ENCODE measurements at regions not wholly inside any gene's neighbourhood (a gene's known extent, or its start where the extent isn't known, plus 50 kb on each side); places are given as distances from the start of the nearest gene placed in this dataset.
A peak's percentile ranks its signal among the peaks of the same experiment; 100 is the strongest.
"Not testable (repeated sequence)": the region's sequence is repeated elsewhere in the genome, so short reads cannot be mapped to it uniquely, and the experiment has no call there.

DNA sequence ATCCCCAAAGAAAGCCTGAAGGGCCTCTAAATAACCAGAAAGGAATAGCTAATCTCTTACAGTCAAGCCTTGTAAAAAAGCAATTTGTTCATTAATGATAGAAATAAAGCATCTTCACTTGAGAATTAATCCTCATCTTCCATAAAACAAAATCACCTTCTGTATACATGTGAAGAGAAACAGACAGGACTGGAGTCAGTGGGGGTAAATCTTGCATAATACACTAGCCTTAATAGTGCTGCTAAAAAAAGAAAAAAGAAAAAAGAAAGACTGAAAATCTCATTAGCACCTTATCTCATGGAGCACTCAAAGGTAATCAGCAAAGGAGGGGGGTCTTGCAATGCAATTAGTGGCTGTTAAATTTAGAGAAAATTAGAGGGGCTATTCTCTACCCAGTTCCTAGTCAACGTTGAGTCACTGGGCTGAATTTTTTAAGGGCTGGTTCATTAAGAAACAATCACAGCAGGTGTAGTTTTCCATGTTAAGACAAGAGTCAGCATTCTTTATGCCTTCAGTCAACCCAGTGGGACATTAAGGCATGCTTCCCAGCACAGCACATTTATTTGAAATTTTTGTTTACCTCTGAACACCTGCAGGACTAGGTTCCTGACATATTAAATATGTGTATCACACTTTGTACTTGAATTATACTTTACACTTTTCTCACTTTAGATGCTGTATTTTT lies 1455.7 kb upstream of the CELF2 start:
- TF ChIP-seq, protein P1, sequence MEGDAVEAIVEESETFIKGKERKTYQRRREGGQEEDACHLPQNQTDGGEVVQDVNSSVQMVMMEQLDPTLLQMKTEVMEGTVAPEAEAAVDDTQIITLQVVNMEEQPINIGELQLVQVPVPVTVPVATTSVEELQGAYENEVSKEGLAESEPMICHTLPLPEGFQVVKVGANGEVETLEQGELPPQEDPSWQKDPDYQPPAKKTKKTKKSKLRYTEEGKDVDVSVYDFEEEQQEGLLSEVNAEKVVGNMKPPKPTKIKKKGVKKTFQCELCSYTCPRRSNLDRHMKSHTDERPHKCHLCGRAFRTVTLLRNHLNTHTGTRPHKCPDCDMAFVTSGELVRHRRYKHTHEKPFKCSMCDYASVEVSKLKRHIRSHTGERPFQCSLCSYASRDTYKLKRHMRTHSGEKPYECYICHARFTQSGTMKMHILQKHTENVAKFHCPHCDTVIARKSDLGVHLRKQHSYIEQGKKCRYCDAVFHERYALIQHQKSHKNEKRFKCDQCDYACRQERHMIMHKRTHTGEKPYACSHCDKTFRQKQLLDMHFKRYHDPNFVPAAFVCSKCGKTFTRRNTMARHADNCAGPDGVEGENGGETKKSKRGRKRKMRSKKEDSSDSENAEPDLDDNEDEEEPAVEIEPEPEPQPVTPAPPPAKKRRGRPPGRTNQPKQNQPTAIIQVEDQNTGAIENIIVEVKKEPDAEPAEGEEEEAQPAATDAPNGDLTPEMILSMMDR (IDR thresholded peaks at IDR 0.05; ENCODE audit: low read length, missing control alignments): no peak
- no peak for DNase-seq (ENCODE audit: low read depth)
- no peak overlapping the region for H3K4me3 ChIP-seq (replicated peaks; ENCODE audit: low read depth, low read length)

DNA sequence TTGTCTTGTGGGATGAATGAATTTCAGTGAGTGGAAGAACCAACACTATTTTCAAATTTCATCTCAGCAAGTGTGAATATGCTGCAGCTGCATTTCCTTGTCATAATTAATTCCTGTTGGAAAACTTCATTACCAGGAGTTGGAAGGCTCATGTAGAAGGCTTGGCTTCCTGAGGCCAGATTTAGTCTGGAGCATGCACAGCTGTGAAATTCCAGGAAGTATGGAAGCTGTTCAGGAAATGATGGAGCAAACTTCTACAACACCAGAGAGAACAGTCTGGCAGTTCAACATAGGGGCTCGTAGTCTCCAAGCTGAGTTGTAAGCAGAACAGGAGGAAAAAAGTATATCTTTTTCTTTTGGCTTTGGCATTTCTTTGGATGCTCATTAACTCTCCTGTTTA lies 1439.9 kb upstream of the CELF2 start:
- TF ChIP-seq, protein P1 (IDR thresholded peaks at IDR 0.05; ENCODE audit: low read length, missing control alignments): no peak
- DNase-seq (ENCODE audit: low read depth): no peak
- H3K4me3 ChIP-seq (replicated peaks; ENCODE audit: low read depth, low read length): no peak overlapping the region

DNA sequence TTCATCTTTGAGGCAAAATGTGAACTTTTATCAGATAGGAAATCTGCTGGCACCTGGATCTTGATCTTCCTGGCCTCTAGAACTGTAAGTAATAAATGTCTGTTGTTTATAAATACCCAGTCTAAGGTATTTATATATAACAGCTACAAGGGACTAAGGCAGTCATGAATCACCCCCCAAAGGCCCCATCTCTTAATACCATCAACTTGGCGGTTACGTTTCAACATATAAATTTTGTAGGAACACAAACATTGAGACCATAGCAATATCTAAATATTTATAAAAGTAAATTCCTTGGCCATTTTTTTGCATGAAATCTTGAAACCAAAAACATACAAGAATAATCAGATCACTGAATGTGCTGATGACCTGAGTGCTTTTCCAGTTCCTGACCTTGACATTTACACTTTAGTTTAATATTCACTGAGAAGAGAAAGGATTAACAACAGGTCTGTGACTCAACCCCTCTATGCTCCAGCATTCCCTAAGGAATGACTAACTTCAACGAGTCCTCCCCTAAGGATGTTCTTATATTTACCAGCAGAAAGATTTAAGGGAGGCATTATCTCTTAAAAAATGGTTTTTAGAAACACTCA lies 1438.5 kb upstream of the CELF2 start:
- TF ChIP-seq, protein P1 (IDR thresholded peaks at IDR 0.05; ENCODE audit: low read length, missing control alignments): no peak
- no peak overlapping the region for H3K4me3 ChIP-seq (replicated peaks; ENCODE audit: low read depth, low read length)
- DNase-seq (ENCODE audit: low read depth): no peak

DNA sequence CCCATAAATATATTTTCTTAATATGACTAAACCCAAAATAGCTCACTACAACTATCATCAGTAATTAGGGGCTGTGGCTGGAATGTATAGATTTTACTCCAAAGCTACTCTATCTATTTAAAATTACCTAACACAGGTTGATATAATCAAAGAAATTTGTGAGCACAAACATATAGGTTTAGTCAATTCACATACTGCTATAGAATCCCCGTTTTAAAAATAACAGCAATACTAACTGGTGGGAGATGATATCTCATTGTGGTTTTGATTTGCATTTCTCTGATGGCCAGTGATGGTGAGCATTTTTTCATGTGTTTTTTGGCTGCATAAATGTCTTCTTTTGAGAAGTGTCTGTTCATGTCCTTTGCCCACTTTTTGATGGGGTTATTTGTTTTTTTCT lies 1434.9 kb upstream of the CELF2 start:
- DNase-seq (ENCODE audit: low read depth); H3K4me3 ChIP-seq (replicated peaks; ENCODE audit: low read depth, low read length): not testable (repeated sequence)

DNA sequence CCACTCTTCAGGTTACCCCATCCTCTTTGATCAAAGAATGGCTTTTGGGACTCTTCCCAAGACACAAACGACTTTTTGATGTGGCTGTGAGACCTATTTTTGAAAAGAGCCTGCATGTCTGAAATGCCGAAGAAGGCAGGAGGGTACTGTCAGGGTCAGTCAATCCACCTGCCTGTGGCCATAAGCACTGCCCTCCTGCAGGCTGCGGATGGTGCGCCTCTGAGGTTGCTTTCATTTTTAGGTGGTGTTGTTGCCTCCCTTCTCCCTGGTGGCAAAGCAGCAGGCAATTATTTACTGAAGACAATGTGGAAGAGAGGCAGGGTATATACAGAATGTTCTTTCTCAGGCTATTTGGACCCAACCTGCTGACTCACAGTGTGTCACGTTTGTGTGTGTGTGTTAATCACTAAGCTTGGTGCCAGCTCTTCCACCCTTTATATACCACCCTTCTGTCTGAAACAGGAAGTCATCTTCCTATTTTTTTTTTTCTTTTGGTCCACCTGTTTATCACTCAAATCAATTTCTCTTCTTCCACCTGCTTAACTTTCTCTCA lies 1421.2 kb upstream of the CELF2 start:
- H3K4me3 ChIP-seq (replicated peaks; ENCODE audit: low read depth, low read length): no peak overlapping the region
- TF ChIP-seq, protein P1 (IDR thresholded peaks at IDR 0.05; ENCODE audit: low read length, missing control alignments): no peak
- DNase-seq (ENCODE audit: low read depth): peak; percentile 8

DNA sequence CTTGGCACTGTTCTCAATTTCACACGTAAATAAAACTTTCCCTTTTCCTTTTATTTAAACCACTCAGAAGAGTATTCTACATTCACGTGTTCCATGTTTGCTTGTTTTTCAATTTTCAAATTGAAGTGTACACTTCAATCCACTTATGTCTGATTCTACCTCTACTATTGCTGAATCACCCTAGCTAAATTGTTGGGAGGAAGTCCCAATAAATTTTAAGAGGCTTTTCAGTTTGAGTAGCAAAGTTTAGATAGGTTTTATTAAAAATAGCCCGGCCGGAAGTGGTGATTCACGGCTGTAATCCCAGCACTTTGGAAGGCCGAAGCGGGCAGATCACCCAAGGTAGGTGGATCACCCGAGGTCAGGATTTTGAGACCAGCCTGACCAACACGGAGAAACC lies 1414.7 kb upstream of the CELF2 start:
- DNase-seq (ENCODE audit: low read depth): no peak
- H3K4me3 ChIP-seq (replicated peaks; ENCODE audit: low read depth, low read length): no peak overlapping the region
- TF ChIP-seq, protein P1 (IDR thresholded peaks at IDR 0.05; ENCODE audit: low read length, missing control alignments): no peak

DNA sequence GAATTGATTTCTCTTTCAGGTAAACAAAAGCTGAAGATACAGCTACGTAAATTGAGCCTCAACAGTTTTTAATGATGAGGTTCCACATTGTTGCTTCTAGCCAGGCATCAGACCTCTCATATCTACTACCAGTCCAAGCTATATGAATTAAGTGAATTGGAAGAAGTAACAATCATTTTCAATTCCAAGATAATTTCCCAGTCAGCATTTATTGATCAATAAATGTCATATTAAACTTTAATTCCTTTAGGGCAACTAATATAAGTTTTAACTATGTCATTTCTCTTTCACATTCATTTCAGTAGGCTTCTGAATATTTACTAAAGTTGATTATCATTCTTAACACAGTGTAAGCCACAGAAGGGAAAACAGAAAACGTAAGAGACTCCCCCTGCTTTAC lies 1413.7 kb upstream of the CELF2 start:
- no peak for DNase-seq (ENCODE audit: low read depth)
- H3K4me3 ChIP-seq (replicated peaks; ENCODE audit: low read depth, low read length): no peak overlapping the region
- TF ChIP-seq, protein P1 (IDR thresholded peaks at IDR 0.05; ENCODE audit: low read length, missing control alignments): no peak
